ENCODE measurements at regions not wholly inside any gene's neighbourhood (a gene's known extent, or its start where the extent isn't known, plus 50 kb on each side); places are given as distances from the start of the nearest gene placed in this dataset.

DNA sequence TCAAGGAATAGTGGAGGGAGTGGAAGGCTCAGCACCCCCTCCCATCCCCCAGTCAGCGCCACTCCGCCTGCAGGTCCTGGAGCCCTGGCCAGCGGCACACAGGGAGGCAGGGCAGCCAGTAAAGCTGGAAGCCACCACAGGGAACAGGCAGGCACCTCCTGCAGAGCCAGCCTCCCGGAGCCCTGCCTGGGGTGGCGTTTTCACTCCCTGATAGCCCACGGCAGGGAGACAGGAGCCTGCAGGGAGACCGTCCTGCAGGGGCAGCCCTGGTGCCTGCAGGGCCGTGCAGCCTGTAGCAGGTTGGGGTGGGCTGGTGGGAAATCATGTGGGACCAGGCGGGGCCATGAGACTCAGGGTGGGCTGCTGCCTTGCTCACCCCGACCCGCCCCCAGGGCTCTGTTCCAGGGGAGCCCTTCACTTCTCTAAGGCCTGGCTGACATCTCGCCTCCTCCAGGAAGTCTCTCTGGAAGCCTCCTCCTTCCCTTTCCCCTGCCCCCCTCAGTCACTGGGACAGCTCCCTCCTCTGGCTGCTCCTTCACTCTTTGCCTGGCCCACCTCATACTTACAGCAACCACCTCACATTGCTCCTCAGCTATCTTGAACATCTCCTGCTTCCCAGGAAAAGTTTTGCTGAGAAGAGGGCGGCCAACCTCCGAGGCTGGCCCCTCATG lies 221.0 kb downstream of the GLI2 start:
- DNase-seq, result no peak
- TF ChIP-seq GATA1 (IDR thresholded peaks at IDR 0.05; ENCODE audit: low read depth, low read length) (no peak), POLR2A (IDR thresholded peaks at IDR 0.05; ENCODE audit: low read length) (no peak)

DNA sequence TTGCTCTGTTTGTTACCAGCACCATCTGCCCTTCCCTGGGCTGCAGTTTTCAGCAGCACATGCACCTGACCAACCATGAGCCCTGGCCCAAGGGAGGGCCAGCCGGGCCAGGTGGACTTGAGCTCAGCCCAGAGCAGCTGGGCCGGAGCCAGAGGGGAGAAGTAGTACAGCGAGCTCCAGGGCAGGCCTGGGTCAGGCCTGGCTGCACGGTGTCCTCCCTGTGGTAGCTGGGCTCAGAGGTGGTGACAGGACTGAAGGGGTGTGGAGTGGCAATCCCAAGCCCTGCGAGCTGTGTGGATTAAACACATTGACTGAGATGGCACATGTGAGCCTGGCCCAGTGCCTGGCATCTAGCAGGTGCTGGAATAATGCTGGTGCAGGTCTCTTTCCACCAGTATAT lies 222.2 kb downstream of the GLI2 start:
- DNase-seq, result no peak
- TF ChIP-seq POLR2A (IDR thresholded peaks at IDR 0.05; ENCODE audit: low read length) (no peak), GATA1 (IDR thresholded peaks at IDR 0.05; ENCODE audit: low read depth, low read length) (no peak)

DNA sequence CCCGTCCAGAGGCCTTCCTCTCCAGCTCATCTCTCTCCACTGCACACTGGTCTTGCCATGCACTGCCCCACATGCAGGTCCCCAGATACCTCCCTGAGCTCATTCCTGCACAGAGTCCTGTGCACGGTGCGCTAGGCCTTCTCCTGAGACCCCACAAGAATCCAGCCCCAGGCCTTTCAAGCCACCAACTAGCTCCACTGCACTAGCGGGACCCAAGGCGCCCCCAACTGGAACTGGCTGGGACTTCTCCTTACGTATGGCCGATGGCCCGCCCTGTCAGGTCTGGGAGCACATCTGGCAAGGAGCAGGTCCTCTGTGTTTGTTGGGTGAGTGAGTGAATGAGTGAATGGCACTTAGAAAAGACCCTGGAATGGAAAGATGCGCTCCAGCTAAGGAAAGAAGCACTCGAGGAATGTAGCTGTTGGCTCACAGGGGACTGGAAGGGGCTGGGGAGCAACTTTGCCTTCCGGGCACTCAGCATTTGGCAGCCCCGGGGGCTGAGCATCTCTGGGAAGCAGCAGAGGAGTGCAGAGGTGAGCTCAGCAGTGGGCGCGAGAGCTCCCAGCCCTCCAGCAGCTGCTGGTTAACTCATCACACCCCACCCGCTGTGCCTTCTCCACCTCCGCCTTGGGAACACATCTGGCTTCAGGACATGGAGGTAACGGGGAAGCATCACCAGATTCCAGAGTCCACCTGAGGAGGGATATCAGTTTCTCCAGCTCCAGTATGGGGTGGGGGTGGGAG lies 223.1 kb downstream of the GLI2 start:
- TF ChIP-seq POLR2A (IDR thresholded peaks at IDR 0.05; ENCODE audit: low read length) (no peak), GATA1 (IDR thresholded peaks at IDR 0.05; ENCODE audit: low read depth, low read length) (no peak)
- DNase-seq, result peak; percentile 30 to 39

DNA sequence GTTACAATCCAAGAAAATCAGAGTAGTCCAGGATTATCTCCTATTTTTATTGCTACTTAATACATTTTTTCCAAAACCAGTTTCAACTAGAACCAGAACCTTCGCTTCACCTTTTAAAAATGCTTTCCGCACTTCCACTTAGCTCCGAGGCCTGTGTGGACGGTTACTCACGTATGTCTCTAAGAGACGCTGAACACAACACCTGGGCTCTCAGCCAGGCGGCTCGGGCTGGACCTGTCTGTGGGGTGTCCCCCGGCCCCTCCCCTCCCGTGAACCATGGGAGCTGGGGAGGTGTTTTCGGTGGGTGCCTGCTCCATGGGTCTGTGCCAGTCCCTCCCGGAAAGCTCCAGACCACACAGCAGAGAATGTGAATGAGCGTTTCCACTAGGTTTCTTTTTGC lies 223.8 kb downstream of the GLI2 start:
- TF ChIP-seq GATA1 (IDR thresholded peaks at IDR 0.05; ENCODE audit: low read depth, low read length) (no peak), POLR2A (IDR thresholded peaks at IDR 0.05; ENCODE audit: low read length) (no peak)
- DNase-seq, result no peak

DNA sequence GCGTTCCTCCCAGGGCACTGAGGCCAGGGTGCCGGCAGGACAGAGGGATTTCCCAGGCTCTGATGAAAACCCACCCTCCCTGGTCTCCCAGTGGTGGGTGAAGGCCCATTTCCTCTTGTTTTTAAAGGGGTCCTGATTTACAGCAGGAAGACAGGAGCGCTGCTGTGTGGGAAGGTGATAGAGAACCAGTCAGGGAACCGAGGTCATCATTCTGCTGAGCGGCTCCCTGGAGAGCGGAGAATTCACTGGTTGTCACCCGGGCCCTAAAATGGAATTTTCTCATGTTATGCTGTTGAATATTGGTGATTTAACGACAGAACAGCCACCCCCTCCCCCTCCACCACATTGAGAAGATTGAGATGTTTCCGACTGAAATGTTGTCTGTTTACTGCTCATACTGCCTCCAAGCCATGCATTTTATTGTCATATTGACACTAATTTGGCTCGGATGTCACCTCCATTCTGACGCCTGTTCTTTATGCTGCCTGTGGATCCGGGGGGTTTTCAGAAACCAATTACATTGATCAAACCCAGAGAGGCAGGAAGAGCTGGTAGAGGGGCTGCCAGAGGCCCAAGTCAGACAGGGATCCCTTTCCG lies 225.2 kb downstream of the GLI2 start:
- no peak for TF ChIP-seq POLR2A (IDR thresholded peaks at IDR 0.05; ENCODE audit: low read length)
- no peak for TF ChIP-seq GATA1 (IDR thresholded peaks at IDR 0.05; ENCODE audit: low read depth, low read length)
- DNase-seq, result no peak

DNA sequence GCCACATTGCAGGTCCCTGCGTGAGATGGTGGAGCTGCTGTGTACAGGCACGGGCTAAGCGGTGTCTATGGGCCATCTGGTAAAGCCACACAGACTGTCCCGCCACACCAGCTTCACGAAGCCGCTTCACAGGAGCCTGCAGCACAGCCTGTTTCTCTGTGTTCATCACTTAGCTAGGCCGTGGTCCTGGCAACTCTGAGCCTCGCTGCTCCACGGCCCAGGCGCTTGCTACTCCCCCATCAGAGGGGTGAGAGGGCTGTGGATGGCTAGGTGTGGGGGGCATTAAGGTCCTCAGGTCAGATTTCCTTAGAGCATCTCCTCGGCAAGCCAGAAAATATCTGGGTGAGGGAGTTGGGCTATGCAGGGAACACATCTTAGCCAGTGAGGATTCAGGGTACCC lies 225.7 kb downstream of the GLI2 start:
- no peak for TF ChIP-seq POLR2A (IDR thresholded peaks at IDR 0.05; ENCODE audit: low read length)
- TF ChIP-seq GATA1 (IDR thresholded peaks at IDR 0.05; ENCODE audit: low read depth, low read length), result no peak

DNA sequence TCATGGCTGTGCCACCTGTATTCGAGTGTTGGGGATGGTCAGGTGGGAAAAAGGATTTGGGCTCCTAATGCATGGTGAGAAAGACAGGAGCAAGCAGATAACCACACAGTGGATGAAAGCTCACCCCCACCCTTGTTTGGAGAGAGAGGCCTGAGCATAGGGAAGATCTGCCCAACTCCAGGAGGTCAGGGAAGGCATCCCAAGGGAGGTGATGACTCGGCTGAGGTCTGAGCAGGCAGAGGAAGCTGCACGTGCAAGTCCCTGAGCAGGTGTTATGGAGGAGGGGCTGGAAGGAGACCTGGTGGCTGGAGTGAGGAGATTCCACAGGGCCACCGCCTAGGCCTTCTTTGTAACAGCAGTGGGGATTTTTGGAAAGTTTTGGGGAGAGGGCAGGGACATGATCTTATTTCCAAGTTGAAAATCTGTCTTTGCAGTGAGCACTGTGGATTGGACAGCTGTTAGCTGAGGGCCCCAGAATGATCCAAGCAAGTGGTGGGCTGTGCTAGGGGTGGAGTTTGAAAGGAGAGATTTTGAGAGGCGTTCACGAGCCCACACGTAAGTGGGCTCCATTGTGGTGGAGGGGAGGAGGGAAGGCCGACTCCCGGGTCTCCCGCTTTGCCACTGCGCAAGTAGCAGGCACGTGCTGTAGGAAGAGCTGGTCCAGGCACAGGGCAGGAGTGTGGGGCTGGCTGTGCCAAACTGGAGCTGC lies 228.5 kb downstream of the GLI2 start:
- TF ChIP-seq GATA1 (IDR thresholded peaks at IDR 0.05; ENCODE audit: low read depth, low read length) (no peak), POLR2A (IDR thresholded peaks at IDR 0.05; ENCODE audit: low read length) (no peak)

More for the DNA sequence above, 225.7 kb downstream of the GLI2 start:
- DNase-seq, result no peak

DNA sequence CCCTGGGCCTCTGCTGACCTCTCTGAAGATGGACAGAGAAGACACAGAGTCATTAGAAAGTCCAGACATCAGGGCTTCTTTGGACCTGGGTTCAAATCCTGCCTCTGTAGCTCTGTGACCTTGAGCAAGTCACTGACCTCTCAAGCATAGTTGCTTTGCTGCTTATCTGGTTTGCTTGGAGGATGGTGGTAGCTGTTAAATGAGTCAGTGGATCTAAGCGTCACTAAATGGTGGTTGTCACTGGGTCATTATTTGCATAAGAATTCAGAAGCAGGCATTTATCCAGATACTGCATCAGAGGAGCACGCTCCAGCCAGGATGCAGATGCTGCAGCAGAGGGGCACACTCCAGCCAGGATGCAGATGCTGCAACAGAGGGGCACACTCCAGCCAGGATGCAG lies 229.2 kb downstream of the GLI2 start:
- no peak for TF ChIP-seq GATA1 (IDR thresholded peaks at IDR 0.05; ENCODE audit: low read depth, low read length)
- TF ChIP-seq POLR2A (IDR thresholded peaks at IDR 0.05; ENCODE audit: low read length), result no peak
- DNase-seq, result no peak

More for the DNA sequence above, 228.5 kb downstream of the GLI2 start:
- no peak for DNase-seq

DNA sequence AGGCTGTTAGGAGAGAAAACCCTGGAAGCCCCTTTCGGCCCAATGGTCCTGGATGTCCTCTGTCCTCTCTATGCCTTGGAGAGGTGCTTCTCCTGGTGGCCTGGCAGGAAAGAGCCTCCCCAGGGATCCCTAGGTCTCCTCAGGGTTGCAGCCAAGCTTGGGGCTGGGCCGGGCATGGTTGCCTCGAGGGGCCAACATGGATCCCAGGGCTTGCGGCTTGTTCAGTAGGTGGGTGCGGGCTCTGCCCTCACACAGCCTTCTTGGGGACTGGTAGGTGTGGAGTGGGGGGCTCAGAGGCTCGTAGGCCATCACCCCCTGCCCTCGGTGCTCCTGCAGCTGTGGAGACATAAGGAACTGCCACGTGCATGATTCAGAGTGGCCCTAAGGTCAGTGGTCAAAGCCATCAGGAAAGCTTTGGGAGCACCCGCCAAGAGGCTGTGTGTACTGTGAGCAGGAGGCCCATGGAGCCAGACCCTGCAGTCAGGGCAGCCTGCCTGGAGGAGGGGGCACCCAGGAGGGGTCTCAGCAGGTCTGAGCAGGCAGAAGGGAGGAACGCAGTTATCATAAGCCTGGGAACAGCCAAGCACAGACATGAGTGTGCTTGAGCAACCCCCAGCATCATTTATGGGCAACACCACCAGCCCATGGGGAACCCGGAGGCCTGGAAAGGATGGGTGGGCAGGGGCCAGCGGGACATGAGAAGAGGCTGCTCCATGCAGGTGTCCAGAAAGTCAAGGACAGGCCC lies 231.0 kb downstream of the GLI2 start:
- no peak for DNase-seq
- TF ChIP-seq POLR2A (IDR thresholded peaks at IDR 0.05; ENCODE audit: low read length) (no peak), GATA1 (IDR thresholded peaks at IDR 0.05; ENCODE audit: low read depth, low read length) (no peak)

DNA sequence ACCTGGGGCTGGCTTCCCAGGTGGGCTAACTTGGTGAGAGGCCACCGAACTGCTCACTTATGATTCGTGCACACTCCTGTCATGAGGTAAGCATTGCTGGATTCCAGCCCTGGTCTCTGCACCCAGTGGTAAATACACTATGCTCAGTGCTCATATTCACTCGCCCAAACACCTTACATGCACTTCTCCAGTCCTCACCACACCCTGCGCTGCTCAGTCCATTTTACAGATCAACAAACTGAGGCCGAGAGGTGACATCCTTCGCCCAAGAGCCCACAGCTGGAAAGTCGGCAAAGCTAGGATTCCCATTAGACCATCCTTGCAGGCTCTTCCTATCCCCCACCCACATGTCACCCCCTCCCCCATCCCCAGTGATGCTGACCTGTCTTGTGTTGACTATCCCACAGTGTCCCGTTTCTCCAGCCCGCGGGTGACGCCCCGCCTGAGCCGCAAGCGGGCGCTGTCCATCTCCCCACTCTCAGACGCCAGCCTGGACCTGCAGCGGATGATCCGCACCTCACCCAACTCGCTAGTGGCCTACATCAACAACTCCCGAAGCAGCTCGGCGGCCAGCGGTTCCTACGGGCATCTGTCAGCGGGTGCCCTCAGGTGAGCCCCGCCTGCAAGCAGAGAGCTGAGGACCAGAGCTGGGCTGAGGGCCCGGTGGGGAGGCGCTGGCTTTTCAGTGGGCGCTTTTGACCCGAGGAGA lies 232.8 kb downstream of the GLI2 start:
- DNase-seq, result no peak
- no peak for TF ChIP-seq GATA1 (IDR thresholded peaks at IDR 0.05; ENCODE audit: low read depth, low read length)

DNA sequence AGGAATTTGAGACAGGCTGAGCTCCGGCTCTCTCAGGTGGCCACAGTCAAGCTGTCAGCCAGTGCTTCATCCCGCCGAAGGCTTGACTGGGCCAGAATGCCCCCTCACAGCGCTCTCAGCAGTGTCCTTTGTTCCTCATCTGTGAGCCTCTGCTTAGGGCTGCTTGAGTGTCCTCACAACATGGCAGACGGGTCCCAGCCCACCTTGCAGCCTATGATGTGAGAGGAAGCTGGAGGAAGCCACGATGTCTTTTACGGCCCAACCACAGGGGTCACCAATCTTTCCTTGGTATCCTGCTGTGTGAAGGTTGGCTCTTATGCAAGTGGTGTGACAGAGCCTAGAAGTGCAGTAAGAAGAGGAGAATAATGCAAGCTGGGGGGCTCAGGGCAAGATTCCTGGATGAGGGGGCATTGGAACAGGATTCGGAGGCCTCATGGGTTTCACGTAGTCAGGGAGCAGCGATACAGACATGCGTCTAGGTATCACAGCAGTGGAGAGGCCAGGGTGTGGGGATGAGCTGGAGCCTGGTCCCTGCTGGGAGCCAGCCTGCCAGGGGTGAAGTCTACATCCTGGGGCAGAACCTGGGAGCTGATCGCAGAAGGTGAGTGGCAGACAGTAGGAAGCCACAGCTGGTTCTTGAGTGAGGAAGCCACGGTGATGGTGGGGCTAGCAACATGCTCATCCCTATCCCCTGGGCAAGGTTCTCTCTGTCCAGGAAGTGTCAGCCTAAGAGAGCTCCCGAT lies 234.1 kb downstream of the GLI2 start:
- TF ChIP-seq POLR2A (IDR thresholded peaks at IDR 0.05; ENCODE audit: low read length) (no peak), GATA1 (IDR thresholded peaks at IDR 0.05; ENCODE audit: low read depth, low read length) (no peak)
- no peak for DNase-seq

DNA sequence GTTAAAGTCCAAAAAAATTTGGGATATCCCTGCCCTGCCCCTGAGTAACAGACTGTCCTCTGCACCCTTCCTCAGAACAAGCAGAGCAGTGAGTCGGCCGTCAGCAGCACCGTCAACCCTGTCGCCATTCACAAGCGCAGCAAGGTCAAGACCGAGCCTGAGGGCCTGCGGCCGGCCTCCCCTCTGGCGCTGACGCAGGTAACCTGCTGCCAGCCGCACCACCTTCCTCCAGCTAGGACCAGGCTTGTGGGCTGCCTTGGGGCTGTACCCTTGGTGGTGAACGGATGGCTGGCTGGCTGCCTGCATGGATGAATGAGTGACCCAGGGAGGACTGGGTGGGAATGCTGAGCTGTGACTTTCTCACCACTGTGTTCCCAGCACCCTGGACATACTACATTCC lies 236.2 kb downstream of the GLI2 start:
- TF ChIP-seq GATA1 (IDR thresholded peaks at IDR 0.05; ENCODE audit: low read depth, low read length) (no peak), POLR2A (IDR thresholded peaks at IDR 0.05; ENCODE audit: low read length) (no peak)
- DNase-seq, result no peak

Data from erythroblast (primary cell).